ENCODE measurements at regions not wholly inside any gene's neighbourhood (a gene's known extent, or its start where the extent isn't known, plus 50 kb on each side); places are given as distances from the start of the nearest gene placed in this dataset.

- peaks cover 9% of the 10 kb centered on the region for H3K27me3 Mint-ChIP-seq (ENCODE audit: unreplicated experiment)
- H3K27ac Mint-ChIP-seq (ENCODE audit: unreplicated experiment): no peak overlapping the region
- H3K9me3 Mint-ChIP-seq (ENCODE audit: low read depth, unreplicated experiment): no peaks in the 10 kb centered on the region
- H3K4me1 Mint-ChIP-seq (ENCODE audit: low read depth, unreplicated experiment): no peaks in the 10 kb centered on the region
- H3K36me3 Mint-ChIP-seq (ENCODE audit: insufficient read depth, unreplicated experiment): no peaks in the 10 kb centered on the region
- H3K4me3 Mint-ChIP-seq (ENCODE audit: low read depth, unreplicated experiment): no peak overlapping the region
- TF ChIP-seq CTCF (IDR thresholded peaks at IDR 0.05; ENCODE audit: unreplicated experiment): no peak
- CTCF ChIA-PET: interaction anchor here (0.5 kb wide), 1 partner anchor 12 kb away, joined by 4 read pairs; no protein-coding TSS in a partner anchor
- intact Hi-C loops (cut with micrococcal nuclease; ENCODE audit: unreplicated experiment): no loop called here
- DNase-seq: no peak
- BruUV-seq (replicated peaks): no TSS peak
Measured at GRCh38 chr10:124224331-124225028, 131.1 kb upstream of the CHST15 start.

- Mint-ChIP-seq H3K4me1 (ENCODE audit: low read depth, unreplicated experiment) (no peaks in the 10 kb centered on the region), H3K36me3 (ENCODE audit: insufficient read depth, unreplicated experiment) (no peaks in the 10 kb centered on the region), H3K27ac (ENCODE audit: unreplicated experiment) (no peak overlapping the region), H3K9me3 (ENCODE audit: low read depth, unreplicated experiment) (no peaks in the 10 kb centered on the region), H3K27me3 (ENCODE audit: unreplicated experiment) (peaks cover 13% of the 10 kb centered on the region), H3K4me3 (ENCODE audit: low read depth, unreplicated experiment) (no peak overlapping the region)
- no peak for TF ChIP-seq CTCF (IDR thresholded peaks at IDR 0.05; ENCODE audit: unreplicated experiment)
- CTCF ChIA-PET: no interaction called here
- DNase-seq: no peak
- BruUV-seq (replicated peaks): no TSS peak
- intact Hi-C loops (cut with micrococcal nuclease; ENCODE audit: unreplicated experiment): no loop called here
Measured at GRCh38 chr10:124223711-124224085, 130.3 kb upstream of the CHST15 start.

GRCh38 chr10:124222988-124223710, 129.8 kb upstream of the CHST15 start:
- Mint-ChIP-seq H3K9me3 (ENCODE audit: low read depth, unreplicated experiment) (no peaks in the 10 kb centered on the region), H3K27ac (ENCODE audit: unreplicated experiment) (no peak overlapping the region), H3K4me1 (ENCODE audit: low read depth, unreplicated experiment) (no peaks in the 10 kb centered on the region), H3K36me3 (ENCODE audit: insufficient read depth, unreplicated experiment) (no peaks in the 10 kb centered on the region), H3K4me3 (ENCODE audit: low read depth, unreplicated experiment) (no peak overlapping the region), H3K27me3 (ENCODE audit: unreplicated experiment) (peaks cover 13% of the 10 kb centered on the region)
- BruUV-seq (replicated peaks): no TSS peak
- DNase-seq: no peak
- TF ChIP-seq CTCF (IDR thresholded peaks at IDR 0.05; ENCODE audit: unreplicated experiment): no peak
- intact Hi-C loops (cut with micrococcal nuclease; ENCODE audit: unreplicated experiment): no loop called here
- CTCF ChIA-PET: no interaction called here

- Mint-ChIP-seq H3K4me3 (ENCODE audit: low read depth, unreplicated experiment) (no peak overlapping the region), H3K27ac (ENCODE audit: unreplicated experiment) (no peak overlapping the region), H3K9me3 (ENCODE audit: low read depth, unreplicated experiment) (no peaks in the 10 kb centered on the region), H3K36me3 (ENCODE audit: insufficient read depth, unreplicated experiment) (no peaks in the 10 kb centered on the region), H3K4me1 (ENCODE audit: low read depth, unreplicated experiment) (no peaks in the 10 kb centered on the region), H3K27me3 (ENCODE audit: unreplicated experiment) (peaks cover 13% of the 10 kb centered on the region)
- CTCF ChIA-PET: no interaction called here
- no TSS peak for BruUV-seq (replicated peaks)
- intact Hi-C loops (cut with micrococcal nuclease; ENCODE audit: unreplicated experiment): no loop called here
- TF ChIP-seq CTCF (IDR thresholded peaks at IDR 0.05; ENCODE audit: unreplicated experiment): no peak
- DNase-seq: no peak
Measured at GRCh38 chr10:124222318-124222987, 129.1 kb upstream of the CHST15 start.

Data from Calu3 (cell line).